Endodermal cell (in vitro differentiated cells): ENCODE measurements at regions not wholly inside any gene's neighbourhood (a gene's known extent, or its start where the extent isn't known, plus 50 kb on each side); places are given as distances from the start of the nearest gene placed in this dataset.

Experiments
- DNase-seq: peaks from one replicate; pipeline ENCODE4 v3.0.0-alpha.2; 2017
- H3K27ac ChIP-seq: 2 replicates; pipeline ENCODE4 v1.5.1; 2013; ENCODE audit warnings: mild to moderate bottlenecking, low read depth, low read length, moderate library complexity
- H3K27me3 ChIP-seq: 2 replicates; pipeline ENCODE4 v1.6.1; 2013; ENCODE audit warnings: mild to moderate bottlenecking, low read length, moderate library complexity; ENCODE audit not compliant: insufficient read depth, control insufficient read depth, poor library complexity, severe bottlenecking
- H3K36me3 ChIP-seq: 2 replicates; pipeline ENCODE4 v1.7.0; 2013; ENCODE audit warnings: mild to moderate bottlenecking, low read length, moderate library complexity; ENCODE audit not compliant: control insufficient read depth, insufficient read depth
- H3K4me1 ChIP-seq: one replicate; pipeline ENCODE4 v1.7.0; 2013; ENCODE audit warnings: low read length; ENCODE audit not compliant: control insufficient read depth, insufficient read depth
- H3K4me3 ChIP-seq: 2 replicates; pipeline ENCODE4 v1.5.1; 2013; ENCODE audit warnings: mild to moderate bottlenecking, low read length, moderate library complexity
- H3K9ac ChIP-seq: 2 replicates; pipeline ENCODE4 v1.6.1; 2013; ENCODE audit warnings: mild to moderate bottlenecking, low read length, moderate library complexity; ENCODE audit not compliant: poor library complexity, severe bottlenecking; ENCODE audit errors: extremely low read depth
- H3K9me3 ChIP-seq: 2 replicates; pipeline ENCODE4 v1.6.1; 2013; ENCODE audit warnings: mild to moderate bottlenecking, low read length, moderate library complexity; ENCODE audit not compliant: control insufficient read depth
- H3K27ac Mint-ChIP-seq: 2 replicates; pipeline ENCODE4 v1.8.0; 2020; ENCODE audit warnings: mixed read lengths
- H3K27me3 Mint-ChIP-seq: 2 replicates; pipeline ENCODE4 v1.8.0; 2021; ENCODE audit warnings: mild to moderate bottlenecking, mixed read lengths; ENCODE audit not compliant: insufficient read depth
- H3K36me3 Mint-ChIP-seq: 2 replicates; pipeline ENCODE4 v1.8.0; 2020; ENCODE audit warnings: low read depth, mixed read lengths
- H3K4me1 Mint-ChIP-seq: 2 replicates; pipeline ENCODE4 v1.8.0; 2020; ENCODE audit warnings: mixed read lengths
- H3K4me3 Mint-ChIP-seq: 2 replicates; pipeline ENCODE4 v1.8.0; 2020; ENCODE audit warnings: mild to moderate bottlenecking, moderate library complexity, mixed read lengths
- H3K9me3 Mint-ChIP-seq: 2 replicates; pipeline ENCODE4 v1.8.0; 2020; ENCODE audit warnings: mild to moderate bottlenecking, mixed read lengths
- WGBS, 2 experiments: methylation state at CpG; one replicate each; pipeline versions ENCODE4 v1.1.5 to v1.1.7; 2013; ENCODE audit warnings: missing lambda C conversion rate in 2 of 2, mixed read lengths in 1 of 2; ENCODE audit not compliant: insufficient coverage in 1 of 2, insufficient read length in 1 of 2; 5-methylcytosine and 5-hydroxymethylcytosine counted together
- TF ChIP-seq, protein P1 (sequence below): fragments of 200-600 bp; sonication (generic); conservative IDR thresholded peaks from 2 replicates; pipeline ENCODE4 v1.5.0; 2021; ENCODE audit warnings: antibody characterized with exemption, mild to moderate bottlenecking

DNA sequence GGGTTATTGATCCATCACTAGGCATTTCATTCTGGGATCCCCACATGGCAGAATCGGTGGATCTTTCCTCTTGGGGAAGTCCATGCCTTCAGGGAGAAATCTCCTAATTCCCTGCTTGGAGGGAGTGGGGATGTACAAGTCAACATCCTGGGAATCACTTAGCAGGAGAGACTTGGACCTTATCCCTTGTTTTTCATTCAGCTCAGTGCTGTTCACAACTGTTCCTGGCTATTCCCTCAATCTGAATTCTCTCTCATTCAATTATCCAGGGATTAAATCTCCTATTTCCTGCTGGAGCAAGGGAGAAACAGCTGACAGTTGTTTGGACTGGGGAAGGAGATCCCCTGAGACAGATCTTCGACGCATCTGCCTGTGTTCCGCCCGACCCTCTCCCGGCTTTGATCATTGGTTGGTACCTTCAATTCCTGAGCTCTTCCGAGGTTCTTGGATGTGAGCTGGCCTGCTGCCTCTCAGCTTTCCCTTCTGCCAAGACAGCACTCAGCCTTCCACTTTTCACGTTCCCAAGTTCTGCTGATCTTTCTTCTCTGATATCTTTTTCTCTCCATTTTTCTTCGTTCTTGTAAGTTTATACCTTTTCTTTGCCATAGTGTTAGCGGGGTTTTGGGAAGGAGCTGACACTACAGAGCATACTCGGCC lies 115.4 kb upstream of the GNAO1 start:
- 90 to 97% methylated on average over 5 to 11 of the region's 11 CpGs for WGBS, 2 experiments
- no peak overlapping the region for H3K27ac Mint-ChIP-seq
- H3K36me3 Mint-ChIP-seq: no peaks in the 10 kb centered on the region
- no peaks in the 10 kb centered on the region for H3K36me3 ChIP-seq
- H3K9ac ChIP-seq: no peak overlapping the region
- H3K27me3 Mint-ChIP-seq: peaks cover 2% of the 10 kb centered on the region
- no peak overlapping the region for H3K27ac ChIP-seq
- H3K4me3 Mint-ChIP-seq: no peak overlapping the region
- H3K4me1 Mint-ChIP-seq: no peaks in the 10 kb centered on the region
- H3K4me3 ChIP-seq: no peak overlapping the region
- no peaks in the 10 kb centered on the region for H3K9me3 ChIP-seq
- H3K27me3 ChIP-seq: no peaks in the 10 kb centered on the region
- H3K4me1 ChIP-seq: no peaks in the 10 kb centered on the region
- TF ChIP-seq, protein P1, sequence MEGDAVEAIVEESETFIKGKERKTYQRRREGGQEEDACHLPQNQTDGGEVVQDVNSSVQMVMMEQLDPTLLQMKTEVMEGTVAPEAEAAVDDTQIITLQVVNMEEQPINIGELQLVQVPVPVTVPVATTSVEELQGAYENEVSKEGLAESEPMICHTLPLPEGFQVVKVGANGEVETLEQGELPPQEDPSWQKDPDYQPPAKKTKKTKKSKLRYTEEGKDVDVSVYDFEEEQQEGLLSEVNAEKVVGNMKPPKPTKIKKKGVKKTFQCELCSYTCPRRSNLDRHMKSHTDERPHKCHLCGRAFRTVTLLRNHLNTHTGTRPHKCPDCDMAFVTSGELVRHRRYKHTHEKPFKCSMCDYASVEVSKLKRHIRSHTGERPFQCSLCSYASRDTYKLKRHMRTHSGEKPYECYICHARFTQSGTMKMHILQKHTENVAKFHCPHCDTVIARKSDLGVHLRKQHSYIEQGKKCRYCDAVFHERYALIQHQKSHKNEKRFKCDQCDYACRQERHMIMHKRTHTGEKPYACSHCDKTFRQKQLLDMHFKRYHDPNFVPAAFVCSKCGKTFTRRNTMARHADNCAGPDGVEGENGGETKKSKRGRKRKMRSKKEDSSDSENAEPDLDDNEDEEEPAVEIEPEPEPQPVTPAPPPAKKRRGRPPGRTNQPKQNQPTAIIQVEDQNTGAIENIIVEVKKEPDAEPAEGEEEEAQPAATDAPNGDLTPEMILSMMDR: no peak
- DNase-seq: no peak
- no peaks in the 10 kb centered on the region for H3K9me3 Mint-ChIP-seq

DNA sequence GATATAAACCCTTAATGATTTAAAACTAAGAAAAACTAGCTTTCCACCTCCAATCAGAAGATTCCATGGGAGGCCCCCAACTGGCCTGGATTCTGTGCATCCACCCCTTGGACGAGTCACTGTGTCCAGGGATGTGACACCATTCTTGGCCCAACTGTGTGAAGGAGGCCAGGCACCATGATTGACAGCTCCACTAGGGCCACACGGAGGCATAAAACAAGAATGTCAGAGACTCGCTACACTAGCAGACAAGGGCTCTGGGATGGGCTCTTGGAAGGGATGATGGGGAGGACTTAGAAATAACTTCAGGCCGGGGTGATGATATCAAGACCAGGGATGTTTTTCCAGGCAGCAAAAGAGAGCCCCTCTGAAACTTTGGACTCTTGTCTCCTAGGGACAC lies 117.8 kb upstream of the GNAO1 start:
- DNase-seq: no peak
- Histone ChIP-seq H3K4me1 (no peaks in the 10 kb centered on the region), H3K9ac (no peak overlapping the region), H3K27ac (no peak overlapping the region), H3K4me3 (no peak overlapping the region), H3K27me3 (no peaks in the 10 kb centered on the region), H3K36me3 (no peaks in the 10 kb centered on the region), H3K9me3 (no peaks in the 10 kb centered on the region)
- peaks cover 1% of the 10 kb centered on the region for H3K4me1 Mint-ChIP-seq
- H3K27me3 Mint-ChIP-seq: peaks cover 2% of the 10 kb centered on the region
- H3K27ac Mint-ChIP-seq: no peak overlapping the region
- WGBS, 2 experiments: 83 to 96% methylated on average over 4 of the region's 4 CpGs
- no peaks in the 10 kb centered on the region for H3K36me3 Mint-ChIP-seq
- no peak overlapping the region for H3K4me3 Mint-ChIP-seq
- TF ChIP-seq, protein P1: no peak
- no peaks in the 10 kb centered on the region for H3K9me3 Mint-ChIP-seq

DNA sequence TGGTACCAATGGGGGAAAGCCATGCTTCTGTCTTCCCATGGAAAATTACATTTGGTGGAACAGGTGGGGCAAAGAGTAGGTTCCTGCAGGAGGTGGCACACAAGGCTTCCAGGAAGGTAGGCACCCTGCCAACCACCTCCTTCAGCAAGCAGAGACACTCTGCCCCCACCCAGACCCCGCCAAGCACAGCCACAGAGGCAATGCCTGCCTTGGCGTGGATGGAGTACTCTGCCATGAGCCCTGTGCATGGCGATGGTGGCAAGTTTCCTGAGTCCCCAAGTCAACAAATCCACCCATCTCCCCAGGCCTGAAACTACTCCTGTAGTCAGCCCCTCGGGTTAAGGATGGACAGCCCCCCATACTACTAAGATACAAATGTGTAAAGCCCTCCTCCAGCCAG lies 119.2 kb upstream of the GNAO1 start:
- 89 to 92% methylated on average over 2 to 4 of the region's 4 CpGs for WGBS, 2 experiments
- H3K4me1 ChIP-seq: peaks cover 2% of the 10 kb centered on the region
- DNase-seq: no peak
- no peak overlapping the region for H3K4me3 ChIP-seq
- Mint-ChIP-seq H3K36me3 (no peaks in the 10 kb centered on the region), H3K4me1 (peaks cover 11% of the 10 kb centered on the region), H3K9me3 (no peaks in the 10 kb centered on the region), H3K27ac (no peak overlapping the region), H3K4me3 (no peak overlapping the region), H3K27me3 (peaks cover 2% of the 10 kb centered on the region)
- H3K27ac ChIP-seq: no peak overlapping the region
- no peaks in the 10 kb centered on the region for H3K27me3 ChIP-seq
- H3K9ac ChIP-seq: no peak overlapping the region
- H3K36me3 ChIP-seq: no peaks in the 10 kb centered on the region
- H3K9me3 ChIP-seq: no peaks in the 10 kb centered on the region
- TF ChIP-seq, protein P1: no peak
